GM12878 (cell line): ENCODE measurements at regions not wholly inside any gene's neighbourhood (a gene's known extent, or its start where the extent isn't known, plus 50 kb on each side); places are given as distances from the start of the nearest gene placed in this dataset.

Source experiments
- ATAC-seq: fragments of 200-7000 bp; cut with Tn5 transposase; 3 replicates; pipeline ENCODE4 v1.9.1; 2020; ENCODE audit warnings: mild to moderate bottlenecking, moderate library complexity
- BruUV-seq: library from RNA; stranded (reverse); fragments of 400-500 nt; replicated peaks from 2 replicates; lab custom pipeline; 2021; lab: Mats Ljungman, UMichigan
- CTCF ChIA-PET: fragments of 300-600 bp; sonication (Branson Sonifier 250); formaldehyde crosslinking; extraction: SDS; loops from one replicate; lab custom pipeline; 2021; ENCODE audit warnings: inconsistent platforms; lab: Yijun Ruan, JAX
- POLR2A ChIA-PET: fragments of 350-600 bp; formaldehyde crosslinking; extraction: SDS; loops from one replicate; lab custom pipeline; 2021; ENCODE audit warnings: inconsistent platforms; lab: Charles Lee
- RAD21 ChIA-PET: fragments of 300-600 bp; sonication (Branson Sonifier 250); formaldehyde crosslinking; loops from one replicate; lab custom pipeline; 2023; ENCODE audit warnings: antibody characterized with exemption; ENCODE audit not compliant: unreplicated experiment; lab: Charles Lee
- SMC1A ChIA-PET: fragments of 300-600 bp; sonication (Branson Sonifier 250); formaldehyde crosslinking; loops from one replicate; lab custom pipeline; 2023; ENCODE audit not compliant: unreplicated experiment, uncharacterized antibody; lab: Charles Lee
- DNase-seq: peaks from one replicate; pipeline ENCODE4 v3.0.0-alpha.2; 2011; ENCODE audit warnings: low read depth, low spot score
- FAIRE-seq: peaks from 3 replicates; lab custom pipeline; 2011; peaks lifted over from hg19 to GRCh38; lab: Jason Lieb, UNC
- H2AFZ ChIP-seq: 2 replicates; pipeline ENCODE4 v1.6.0; 2011; ENCODE audit warnings: low read depth, low read length, control low read depth; ENCODE audit not compliant: control insufficient read depth
- H3K27ac ChIP-seq: 2 replicates; pipeline ENCODE4 v1.5.1; 2011; ENCODE audit warnings: control low read depth; ENCODE audit not compliant: control insufficient read depth, insufficient read depth
- H3K27me3 ChIP-seq, 2 experiments: replicated peaks in 1 of 2; 2 replicates each; pipeline versions ENCODE4 v1.6.0 to v1.6.1; 2011; ENCODE audit warnings: low read length in 1 of 2; ENCODE audit not compliant: control insufficient read depth in 2 of 2, insufficient read depth in 2 of 2
- H3K36me3 ChIP-seq, 2 experiments: 2 replicates each; pipeline ENCODE4 v1.5.1; 2011; ENCODE audit warnings: low read length in 1 of 2; ENCODE audit not compliant: control insufficient read depth in 2 of 2, insufficient read depth in 2 of 2
- H3K4me1 ChIP-seq: 2 replicates; pipeline ENCODE4 v1.6.1; 2011; ENCODE audit warnings: mild to moderate bottlenecking, low read length, moderate library complexity, mixed read lengths; ENCODE audit not compliant: control insufficient read depth, insufficient read depth
- H3K4me2 ChIP-seq: 2 replicates; pipeline ENCODE4 v1.6.0; 2011; ENCODE audit warnings: control low read depth; ENCODE audit not compliant: control insufficient read depth, insufficient read depth
- H3K4me3 ChIP-seq: fragments of 200-600 bp; sonication (generic); 2 replicates; pipeline ENCODE4 v1.5.1; 2016
- H3K79me2 ChIP-seq: 2 replicates; pipeline ENCODE4 v1.6.0; 2011; ENCODE audit warnings: low read length; ENCODE audit not compliant: control insufficient read depth, insufficient read depth
- H3K9ac ChIP-seq: 2 replicates; pipeline ENCODE4 v1.8.0; 2011; ENCODE audit warnings: low read length, control low read depth, mixed read lengths; ENCODE audit not compliant: control insufficient read depth, insufficient read depth
- H3K9me3 ChIP-seq: replicated peaks from 3 replicates; pipeline ENCODE4 v1.5.1; 2011; ENCODE audit warnings: mild to moderate bottlenecking, low read length; ENCODE audit not compliant: control insufficient read depth, insufficient read depth
- H4K20me1 ChIP-seq: 2 replicates; pipeline ENCODE4 v1.6.0; 2011; ENCODE audit not compliant: control insufficient read depth, insufficient read depth
- ATF3 ChIP-seq: IDR thresholded peaks from 2 replicates; pipeline ENCODE4 v1.6.1; 2011; ENCODE audit warnings: low read depth, mild to moderate bottlenecking, low read length, moderate library complexity, borderline replicate concordance; ENCODE audit errors: extremely low read depth
- ATF7 ChIP-seq: fragments of 450-650 bp; IDR thresholded peaks from 2 replicates; pipeline ENCODE4 v1.6.1; 2016; ENCODE audit warnings: low read depth, mild to moderate bottlenecking
- BRCA1 ChIP-seq: IDR thresholded peaks from 2 replicates; pipeline ENCODE4 v1.6.1; 2011; ENCODE audit warnings: low read depth, low read length, improper control_type of control experiment
- EGR1 ChIP-seq, 2 experiments: IDR thresholded peaks; 1 replicate in 1 of 2; 2 replicates in 1 of 2; pipeline ENCODE4 v1.6.1; 2011 to 2012; ENCODE audit warnings: low read depth in 2 of 2, low read length in 2 of 2, borderline replicate concordance in 1 of 2, mild to moderate bottlenecking in 1 of 2, moderate library complexity in 1 of 2
- ELK1 ChIP-seq: IDR thresholded peaks from 2 replicates; pipeline ENCODE4 v1.6.1; 2012; ENCODE audit warnings: low read depth, low read length, improper control_type of control experiment
- KAT2A ChIP-seq: conservative IDR thresholded peaks from 2 replicates; pipeline ENCODE4 v1.6.1; 2011; ENCODE audit warnings: low read depth, low read length; ENCODE audit not compliant: control insufficient read depth
- MYC ChIP-seq: IDR thresholded peaks from 2 replicates; pipeline ENCODE4 v1.6.1; 2011; ENCODE audit warnings: mild to moderate bottlenecking, low read length, moderate library complexity, inconsistent platforms; ENCODE audit not compliant: insufficient read depth, insufficient replicate concordance, insufficient read length, severe bottlenecking
- NFYB ChIP-seq: IDR thresholded peaks from 2 replicates; pipeline ENCODE4 v1.6.1; 2011; ENCODE audit warnings: low read depth, mild to moderate bottlenecking, low read length, improper control_type of control experiment, moderate library complexity; ENCODE audit not compliant: insufficient read depth
- NR2C1 ChIP-seq: fragments of 450-650 bp; IDR thresholded peaks from 2 replicates; pipeline ENCODE4 v1.6.1; 2017; ENCODE audit warnings: antibody characterized with exemption, mild to moderate bottlenecking, moderate library complexity
- RB1 ChIP-seq: fragments of 450-650 bp; formaldehyde crosslinking; IDR thresholded peaks from 2 replicates; pipeline ENCODE4 v1.6.1; 2017; ENCODE audit warnings: mild to moderate bottlenecking, borderline replicate concordance
- RELA ChIP-seq: fragments of 450-650 bp; IDR thresholded peaks from 2 replicates; pipeline ENCODE4 v1.8.0; 2014; ENCODE audit warnings: borderline replicate concordance; ENCODE audit not compliant: partially characterized antibody
- SIX5 ChIP-seq: IDR thresholded peaks from 2 replicates; pipeline ENCODE4 v1.6.1; 2011; ENCODE audit warnings: mild to moderate bottlenecking, low read depth, low read length, moderate library complexity; ENCODE audit not compliant: severe bottlenecking
- SREBF1 ChIP-seq: IDR thresholded peaks from 2 replicates; pipeline ENCODE4 v1.6.1; 2012; ENCODE audit warnings: mild to moderate bottlenecking, low read length
- TAF1 ChIP-seq: IDR thresholded peaks from 2 replicates; pipeline ENCODE4 v1.6.1; 2011; ENCODE audit warnings: mild to moderate bottlenecking, low read depth, low read length, borderline replicate concordance
- TBL1XR1 ChIP-seq: IDR thresholded peaks from 2 replicates; pipeline ENCODE4 v1.6.1; 2012; ENCODE audit warnings: low read depth, low read length, improper control_type of control experiment
- ZNF384 ChIP-seq: IDR thresholded peaks from 2 replicates; pipeline ENCODE4 v1.6.1; 2012; ENCODE audit warnings: low read depth, mild to moderate bottlenecking, low read length, improper control_type of control experiment, borderline replicate concordance
- ZNF622 ChIP-seq: fragments of 450-650 bp; IDR thresholded peaks from 2 replicates; pipeline ENCODE4 v1.6.1; 2017; ENCODE audit warnings: mild to moderate bottlenecking, inconsistent platforms
- WGBS: methylation state at CpG from one replicate; pipeline ENCODE4 v1.1.6; 2016; ENCODE audit warnings: low lambda C conversion rate; ENCODE audit not compliant: insufficient replicate concordance, insufficient coverage; ENCODE audit errors: missing lambda C conversion rate; 5-methylcytosine and 5-hydroxymethylcytosine counted together
- in situ Hi-C: fragments of 300-500 bp; cut with MboI; formaldehyde crosslinking; loops from 9 replicates; pipeline ENCODE4 v1.14.3; 2018; ENCODE audit warnings: mixed read lengths
- intact Hi-C: fragments of 100-400 bp; cut with micrococcal nuclease; formaldehyde crosslinking; loops from one replicate; pipeline ENCODE4 v1.14.2; 2022; ENCODE audit not compliant: unreplicated experiment

- 0% methylated on average over 4 of the region's 4 CpGs for WGBS
Observed at GRCh38 chr4:165751882-165752281, 121.2 kb upstream of the TLL1 start.

GRCh38 chr4:165754664-165755063, 118.4 kb upstream of the TLL1 start:
- no peak overlapping the region for H2AFZ ChIP-seq
- FAIRE-seq: no peak
- no peaks in the 10 kb centered on the region for H3K79me2 ChIP-seq
- DNase-seq: no peak
- H3K4me3 ChIP-seq: no peak overlapping the region
- in situ Hi-C loops: no loop called here
- no peak overlapping the region for H3K9ac ChIP-seq
- no peak overlapping the region for H3K27ac ChIP-seq
- H3K36me3 ChIP-seq: no peaks in the 10 kb centered on the region
- H3K4me1 ChIP-seq: no peaks in the 10 kb centered on the region
- TF ChIP-seq BRCA1 (no peak), KAT2A (no peak), RB1 (no peak), SIX5 (no peak), ZNF384 (no peak), MYC (no peak), NFYB (no peak), ATF3 (no peak), ZNF622 (no peak), RELA (no peak)
- ChIA-PET POLR2A (no interaction called here), SMC1A (no interaction called here), CTCF (no interaction called here), RAD21 (no interaction called here)
- no peaks in the 10 kb centered on the region for H3K9me3 ChIP-seq
- no peaks in the 10 kb centered on the region for H4K20me1 ChIP-seq
- H3K4me2 ChIP-seq: no peak overlapping the region
- intact Hi-C loops: no loop called here
- ATAC-seq: no peak
- 76% methylated on average over 4 of the region's 4 CpGs for WGBS
- BruUV-seq: no TSS peak
- H3K27me3 ChIP-seq: no peaks in the 10 kb centered on the region

More at GRCh38 chr4:165751882-165752281, 121.2 kb upstream of the TLL1 start:
- Histone ChIP-seq H3K79me2 (no peaks in the 10 kb centered on the region), H3K27me3 (no peaks in the 10 kb centered on the region), H3K9me3 (no peaks in the 10 kb centered on the region), H3K27ac (no peak overlapping the region)
- intact Hi-C loops: no loop called here
- ChIA-PET POLR2A (no interaction called here), SMC1A (no interaction called here)
- FAIRE-seq: no peak
- TF ChIP-seq ELK1: no peak
- no peak for TF ChIP-seq TAF1
- TF ChIP-seq SREBF1: no peak
- no peak for TF ChIP-seq ATF7
- no peak for TF ChIP-seq TBL1XR1
- no peak for TF ChIP-seq EGR1 (IDR thresholded peaks at IDR 0.05; ENCODE audit: borderline replicate concordance in 1 of 2, low read depth in 2 of 2, low read length in 2 of 2)
- no peak for TF ChIP-seq NR2C1
- TF ChIP-seq, all 136 proteins: peak for 0
- Histone ChIP-seq H4K20me1 (no peaks in the 10 kb centered on the region), H3K4me1 (no peaks in the 10 kb centered on the region), H3K36me3 (no peaks in the 10 kb centered on the region), H3K4me3 (no peak overlapping the region), H2AFZ (no peak overlapping the region), H3K9ac (no peak overlapping the region), H3K4me2 (no peak overlapping the region)
- RAD21 ChIA-PET: no interaction called here
- no TSS peak for BruUV-seq
- DNase-seq (no peak), ATAC-seq (no peak)
- in situ Hi-C loops: no loop called here
- CTCF ChIA-PET: no interaction called here
